IMR-90 (cell line): ENCODE measurements at regions not wholly inside any gene's neighbourhood (a gene's known extent, or its start where the extent isn't known, plus 50 kb on each side); places are given as distances from the start of the nearest gene placed in this dataset.

ENCODE experiments used
- POLR2A ChIP-seq: IDR thresholded peaks from 2 replicates; pipeline ENCODE4 v1.6.1; 2012; ENCODE audit warnings: mild to moderate bottlenecking, low read depth, low read length
- RAD21 ChIP-seq: IDR thresholded peaks from 2 replicates; pipeline ENCODE4 v1.6.1; 2012; ENCODE audit warnings: low read length, improper control_type of control experiment
- TF ChIP-seq, protein P1 (sequence below): conservative IDR thresholded peaks from 2 replicates; pipeline ENCODE4 v1.5.1; 2012; ENCODE audit warnings: mild to moderate bottlenecking, low read depth, low read length, improper control_type of control experiment

DNA sequence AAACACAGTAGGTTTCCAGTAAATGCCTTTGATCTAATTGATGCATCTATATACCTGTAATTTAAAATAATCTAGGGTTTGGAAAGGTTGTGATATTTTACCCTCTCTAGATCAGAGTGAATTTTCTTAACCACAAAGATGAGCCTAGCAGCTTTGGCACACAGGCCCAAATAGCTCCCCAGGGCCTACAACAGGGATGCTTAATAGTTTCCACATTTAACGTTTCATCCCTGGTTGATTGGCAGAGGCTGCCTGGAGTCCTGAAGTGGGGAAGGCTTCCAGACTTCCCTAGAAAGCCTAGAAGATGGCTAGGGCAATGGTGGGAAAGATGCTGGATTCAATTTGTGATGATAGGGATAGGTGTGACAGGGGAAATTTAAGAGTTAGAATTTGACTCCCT lies 206.6 kb downstream of the NSG2 start:
- TF ChIP-seq, protein P1, sequence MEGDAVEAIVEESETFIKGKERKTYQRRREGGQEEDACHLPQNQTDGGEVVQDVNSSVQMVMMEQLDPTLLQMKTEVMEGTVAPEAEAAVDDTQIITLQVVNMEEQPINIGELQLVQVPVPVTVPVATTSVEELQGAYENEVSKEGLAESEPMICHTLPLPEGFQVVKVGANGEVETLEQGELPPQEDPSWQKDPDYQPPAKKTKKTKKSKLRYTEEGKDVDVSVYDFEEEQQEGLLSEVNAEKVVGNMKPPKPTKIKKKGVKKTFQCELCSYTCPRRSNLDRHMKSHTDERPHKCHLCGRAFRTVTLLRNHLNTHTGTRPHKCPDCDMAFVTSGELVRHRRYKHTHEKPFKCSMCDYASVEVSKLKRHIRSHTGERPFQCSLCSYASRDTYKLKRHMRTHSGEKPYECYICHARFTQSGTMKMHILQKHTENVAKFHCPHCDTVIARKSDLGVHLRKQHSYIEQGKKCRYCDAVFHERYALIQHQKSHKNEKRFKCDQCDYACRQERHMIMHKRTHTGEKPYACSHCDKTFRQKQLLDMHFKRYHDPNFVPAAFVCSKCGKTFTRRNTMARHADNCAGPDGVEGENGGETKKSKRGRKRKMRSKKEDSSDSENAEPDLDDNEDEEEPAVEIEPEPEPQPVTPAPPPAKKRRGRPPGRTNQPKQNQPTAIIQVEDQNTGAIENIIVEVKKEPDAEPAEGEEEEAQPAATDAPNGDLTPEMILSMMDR, result no peak
- no peak for TF ChIP-seq POLR2A
- no peak for TF ChIP-seq RAD21
